WERI-Rb-1 (cell line): ENCODE measurements at regions not wholly inside any gene's neighbourhood (a gene's known extent, or its start where the extent isn't known, plus 50 kb on each side); places are given as distances from the start of the nearest gene placed in this dataset.

Experiments
- DNase-seq: peaks from one replicate; pipeline ENCODE4 v3.0.0-alpha.2; 2020
- H3K27ac ChIP-seq: fragments of 250-450 bp; sonication (Bioruptor Pico); 2 replicates; pipeline ENCODE4 v1.5.1; 2020; ENCODE audit warnings: mild to moderate bottlenecking, moderate library complexity
- H3K27me3 ChIP-seq: fragments of 250-450 bp; sonication (Bioruptor Pico); 2 replicates; pipeline ENCODE4 v1.5.1; 2021; ENCODE audit warnings: mild to moderate bottlenecking, low read depth, moderate library complexity; ENCODE audit not compliant: insufficient read depth, severe bottlenecking
- H3K36me3 ChIP-seq: fragments of 250-450 bp; sonication (Bioruptor Pico); 2 replicates; pipeline ENCODE4 v1.5.1; 2020; ENCODE audit warnings: mild to moderate bottlenecking, moderate library complexity
- H3K4me3 ChIP-seq: 2 replicates; pipeline ENCODE4 v1.5.1; 2011; ENCODE audit warnings: low read depth, mild to moderate bottlenecking, control low read depth, low read length
- H3K9me3 ChIP-seq: fragments of 250-450 bp; sonication (Bioruptor Pico); 2 replicates; pipeline ENCODE4 v1.5.1; 2021; ENCODE audit warnings: mild to moderate bottlenecking, moderate library complexity; ENCODE audit not compliant: severe bottlenecking
- TF ChIP-seq, protein P1 (sequence below): IDR thresholded peaks from 2 replicates; pipeline ENCODE4 v1.5.1; 2011; ENCODE audit warnings: low read depth, mild to moderate bottlenecking, control low read depth, inconsistent platforms, low read length

DNA sequence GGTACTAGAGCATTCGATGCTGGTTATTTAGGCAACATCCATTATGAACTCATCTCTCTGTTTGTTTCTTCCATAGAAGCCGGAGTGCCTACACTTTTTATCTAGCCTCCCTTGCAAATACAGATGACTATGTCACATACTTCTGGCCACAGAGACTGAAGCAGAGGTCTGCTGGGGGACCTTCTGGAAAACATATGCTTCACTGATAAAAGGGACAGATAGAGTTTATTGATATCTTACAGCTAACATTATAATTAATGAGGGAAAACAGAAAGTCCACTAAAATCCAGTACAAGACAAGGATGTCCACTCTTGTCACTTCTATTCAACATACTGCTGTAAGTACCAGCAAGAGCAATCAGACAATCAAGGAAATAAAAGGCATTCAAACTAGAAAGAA, 104.3 kb upstream of the FAR2 start:
- Histone ChIP-seq H3K9me3 (peaks cover 4% of the 10 kb centered on the region), H3K4me3 (no peak overlapping the region), H3K36me3 (no peaks in the 10 kb centered on the region), H3K27ac (no peak overlapping the region), H3K27me3 (no peaks in the 10 kb centered on the region)
- TF ChIP-seq, protein P1, sequence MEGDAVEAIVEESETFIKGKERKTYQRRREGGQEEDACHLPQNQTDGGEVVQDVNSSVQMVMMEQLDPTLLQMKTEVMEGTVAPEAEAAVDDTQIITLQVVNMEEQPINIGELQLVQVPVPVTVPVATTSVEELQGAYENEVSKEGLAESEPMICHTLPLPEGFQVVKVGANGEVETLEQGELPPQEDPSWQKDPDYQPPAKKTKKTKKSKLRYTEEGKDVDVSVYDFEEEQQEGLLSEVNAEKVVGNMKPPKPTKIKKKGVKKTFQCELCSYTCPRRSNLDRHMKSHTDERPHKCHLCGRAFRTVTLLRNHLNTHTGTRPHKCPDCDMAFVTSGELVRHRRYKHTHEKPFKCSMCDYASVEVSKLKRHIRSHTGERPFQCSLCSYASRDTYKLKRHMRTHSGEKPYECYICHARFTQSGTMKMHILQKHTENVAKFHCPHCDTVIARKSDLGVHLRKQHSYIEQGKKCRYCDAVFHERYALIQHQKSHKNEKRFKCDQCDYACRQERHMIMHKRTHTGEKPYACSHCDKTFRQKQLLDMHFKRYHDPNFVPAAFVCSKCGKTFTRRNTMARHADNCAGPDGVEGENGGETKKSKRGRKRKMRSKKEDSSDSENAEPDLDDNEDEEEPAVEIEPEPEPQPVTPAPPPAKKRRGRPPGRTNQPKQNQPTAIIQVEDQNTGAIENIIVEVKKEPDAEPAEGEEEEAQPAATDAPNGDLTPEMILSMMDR: no peak
- no peak for DNase-seq

DNA sequence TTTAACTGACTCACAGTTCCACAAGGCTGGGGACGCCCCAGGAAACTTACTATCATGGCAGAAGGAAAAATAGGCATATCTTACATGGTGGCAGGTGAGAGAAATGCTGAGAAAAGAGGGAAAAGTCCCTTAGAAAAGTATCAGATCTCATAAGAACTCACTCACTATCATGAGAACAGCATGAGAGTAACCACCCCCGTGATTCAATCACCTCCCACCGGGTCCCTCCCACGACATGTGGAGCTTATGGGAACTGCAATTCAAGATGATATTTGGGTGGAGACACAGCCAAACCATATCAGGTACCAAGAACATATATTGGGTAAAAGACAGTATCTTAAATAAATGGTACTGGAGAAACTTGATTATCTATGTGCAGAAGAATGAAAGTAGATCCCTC, 100.3 kb upstream of the FAR2 start:
- no peaks in the 10 kb centered on the region for H3K27me3 ChIP-seq
- TF ChIP-seq, protein P1: no peak
- no peaks in the 10 kb centered on the region for H3K36me3 ChIP-seq
- no peak for DNase-seq
- no peak overlapping the region for H3K27ac ChIP-seq
- H3K4me3 ChIP-seq: no peak overlapping the region
- H3K9me3 ChIP-seq: peaks cover 7% of the 10 kb centered on the region

DNA sequence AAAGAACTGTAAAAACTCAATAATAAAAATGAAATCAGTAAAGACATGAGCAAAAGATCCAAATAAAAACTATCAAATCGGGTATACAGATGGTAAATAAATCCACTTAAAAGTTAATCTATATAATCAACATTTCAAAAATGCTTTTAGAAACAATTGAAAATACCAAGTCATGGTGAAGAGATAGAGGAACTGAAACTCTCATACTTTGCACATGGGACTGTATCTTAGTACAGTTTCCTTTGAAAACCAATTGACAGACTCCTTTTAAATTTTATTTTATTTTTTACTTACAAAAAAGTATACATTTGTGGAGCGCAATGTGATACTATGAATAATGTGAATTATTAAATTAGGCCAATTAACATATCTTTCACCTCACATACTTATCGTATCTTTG, 98.6 kb upstream of the FAR2 start:
- H3K9me3 ChIP-seq: peaks cover 8% of the 10 kb centered on the region
- H3K27ac ChIP-seq: no peak overlapping the region
- no peaks in the 10 kb centered on the region for H3K36me3 ChIP-seq
- TF ChIP-seq, protein P1: no peak
- no peak for DNase-seq
- no peak overlapping the region for H3K4me3 ChIP-seq
- H3K27me3 ChIP-seq: no peaks in the 10 kb centered on the region

DNA sequence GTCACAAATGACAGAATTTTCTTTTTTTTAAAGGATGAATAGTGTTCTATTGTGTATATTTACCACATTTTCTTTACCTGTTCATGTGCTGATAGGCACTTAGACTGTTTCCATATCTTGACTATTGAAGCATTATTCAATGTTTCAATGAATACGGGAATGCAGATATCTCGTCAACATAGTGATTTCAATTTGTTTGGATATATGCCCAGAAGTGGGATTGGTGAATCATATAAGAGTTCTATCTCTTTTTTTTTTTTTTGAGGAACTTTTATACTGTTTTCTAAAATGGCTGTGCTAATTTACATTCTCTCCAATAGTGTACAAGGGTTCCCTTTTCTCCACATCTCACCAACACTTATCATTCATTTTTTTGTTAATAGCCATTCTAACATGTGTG, 97.9 kb upstream of the FAR2 start:
- no peak for DNase-seq
- H3K9me3 ChIP-seq: peaks cover 8% of the 10 kb centered on the region
- no peak overlapping the region for H3K4me3 ChIP-seq
- no peak overlapping the region for H3K27ac ChIP-seq
- H3K36me3 ChIP-seq: no peaks in the 10 kb centered on the region
- no peaks in the 10 kb centered on the region for H3K27me3 ChIP-seq
- TF ChIP-seq, protein P1: no peak

DNA sequence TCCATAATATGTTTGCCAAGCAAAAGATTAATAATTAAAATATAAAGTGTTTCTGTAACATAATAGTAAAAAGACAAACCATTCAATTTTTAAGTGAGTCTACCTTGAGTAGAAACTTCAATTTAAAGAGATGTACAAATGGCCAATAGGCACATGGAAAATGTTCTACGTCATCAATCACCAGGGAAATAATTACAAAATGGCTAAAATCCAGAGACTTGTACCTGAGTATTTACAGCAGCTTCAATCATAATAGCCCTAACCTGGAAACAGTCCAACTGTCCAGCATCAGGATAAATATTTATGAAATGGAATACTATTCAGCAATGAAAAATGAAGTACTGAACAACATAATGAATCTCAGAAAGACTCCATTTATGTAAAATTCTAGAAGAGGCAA, 95.5 kb upstream of the FAR2 start:
- no peak for DNase-seq
- no peak overlapping the region for H3K4me3 ChIP-seq
- no peaks in the 10 kb centered on the region for H3K36me3 ChIP-seq
- H3K27ac ChIP-seq: no peak overlapping the region
- no peaks in the 10 kb centered on the region for H3K27me3 ChIP-seq
- peaks cover 9% of the 10 kb centered on the region for H3K9me3 ChIP-seq
- TF ChIP-seq, protein P1: no peak

DNA sequence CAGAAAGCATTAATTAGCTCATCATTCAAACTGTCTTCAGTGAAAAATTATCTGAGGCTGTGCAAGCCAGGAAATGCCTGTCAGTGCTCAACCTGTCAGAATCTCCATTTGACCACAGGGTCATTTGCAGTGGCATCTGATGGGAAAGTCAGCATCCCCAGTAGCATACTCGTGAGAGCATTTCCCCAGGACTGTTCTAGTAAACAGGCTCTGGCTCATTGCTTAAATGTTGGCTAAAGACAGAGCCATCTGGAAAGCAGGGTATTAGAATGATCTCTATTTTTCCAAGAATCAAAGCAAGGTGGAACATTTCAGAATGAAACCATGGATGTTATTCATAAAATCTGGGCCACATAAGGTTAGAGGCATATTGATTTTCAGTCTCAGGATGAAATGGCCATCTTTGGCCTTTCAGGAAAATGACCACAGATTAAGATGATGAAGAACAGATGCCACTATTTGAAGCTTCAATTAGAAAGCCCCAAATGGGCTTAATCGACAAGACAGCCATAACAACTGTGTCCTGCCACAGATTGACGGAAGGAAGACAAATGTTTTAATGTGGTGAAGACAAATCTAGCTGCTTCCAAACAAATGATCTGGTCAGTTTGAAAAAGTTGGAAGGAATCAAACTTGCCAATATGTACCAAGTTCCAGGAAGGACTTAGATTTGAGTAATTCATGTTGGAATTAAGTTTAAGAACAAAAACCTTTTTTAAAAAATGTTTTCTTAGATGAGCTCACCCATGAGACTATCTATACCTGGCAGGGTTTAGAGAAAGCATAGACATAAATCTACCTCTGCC, 94.0 kb upstream of the FAR2 start:
- Histone ChIP-seq H3K4me3 (no peak overlapping the region), H3K36me3 (no peaks in the 10 kb centered on the region), H3K27ac (peak overlapping the region; percentile 70), H3K27me3 (no peaks in the 10 kb centered on the region), H3K9me3 (peaks cover 8% of the 10 kb centered on the region)
- peak; percentile 67 for DNase-seq
- TF ChIP-seq, protein P1: no peak
